ENCODE measurements at regions not wholly inside any gene's neighbourhood (a gene's known extent, or its start where the extent isn't known, plus 50 kb on each side); places are given as distances from the start of the nearest gene placed in this dataset.

DNA sequence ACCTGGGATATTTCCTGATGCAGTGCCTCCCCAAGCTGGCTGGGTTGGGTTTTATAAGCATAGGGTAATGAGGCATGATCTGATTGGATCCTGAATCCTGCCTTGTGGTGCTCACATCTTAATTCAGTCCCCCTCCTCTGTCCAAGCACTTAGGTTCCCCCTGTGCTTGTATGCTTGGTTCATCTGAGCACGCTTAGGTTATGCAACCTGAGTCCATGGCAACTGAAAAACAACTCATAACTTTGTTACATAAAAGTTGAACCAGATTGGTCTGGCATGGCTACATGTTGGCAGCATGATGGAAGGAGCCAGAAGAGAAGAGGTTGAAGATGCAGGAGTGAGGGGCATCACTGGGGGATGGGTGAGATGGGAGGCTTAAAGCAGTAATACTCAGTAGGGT lies 57.3 kb upstream of the OSBPL3 start:
- TF ChIP-seq POLR2AphosphoS5 (IDR thresholded peaks at IDR 0.05; ENCODE audit: low read depth, low read length) = no peak
- no peak for TF ChIP-seq REST (IDR thresholded peaks at IDR 0.05; ENCODE audit: insufficient read depth in 1 of 2, low read depth in 2 of 2, low read length in 1 of 2)
